Parathyroid adenoma (tissue), 2 donors: ENCODE measurements at regions not wholly inside any gene's neighbourhood (a gene's known extent, or its start where the extent isn't known, plus 50 kb on each side); places are given as distances from the start of the nearest gene placed in this dataset.

Source experiments
- H2AFZ ChIP-seq: fragments of 300-600 bp; sonication (generic); one replicate; pipeline ENCODE4 v1.7.0; 2017; ENCODE audit warnings: antibody characterized with exemption, mild to moderate bottlenecking
- H3K27ac ChIP-seq: fragments of 300-600 bp; sonication (generic); one replicate; pipeline ENCODE4 v1.7.0; 2017
- H3K27me3 ChIP-seq: fragments of 300-600 bp; sonication (generic); one replicate; pipeline ENCODE4 v1.7.0; 2017; ENCODE audit warnings: low read length; ENCODE audit not compliant: control insufficient read depth, insufficient read depth
- H3K36me3 ChIP-seq: fragments of 300-600 bp; sonication (generic); one replicate; pipeline ENCODE4 v1.7.0; 2017; ENCODE audit warnings: low read length; ENCODE audit not compliant: control insufficient read depth, insufficient read depth
- H3K4me1 ChIP-seq: fragments of 300-600 bp; sonication (generic); one replicate; pipeline ENCODE4 v1.7.0; 2017; ENCODE audit warnings: control low read depth
- H3K4me2 ChIP-seq: fragments of 300-600 bp; sonication (generic); one replicate; pipeline ENCODE4 v1.7.0; 2017; ENCODE audit warnings: low read length
- H3K4me3 ChIP-seq: fragments of 300-600 bp; sonication (generic); one replicate; pipeline ENCODE4 v1.7.0; 2017; ENCODE audit warnings: low read depth, low read length
- H3K79me2 ChIP-seq: fragments of 300-600 bp; sonication (generic); one replicate; pipeline ENCODE4 v1.7.0; 2017; ENCODE audit warnings: control low read depth
- H3K9ac ChIP-seq: fragments of 300-600 bp; sonication (generic); one replicate; pipeline ENCODE4 v1.7.0; 2017; ENCODE audit warnings: mild to moderate bottlenecking
- H3K9me3 ChIP-seq: fragments of 300-600 bp; sonication (generic); one replicate; pipeline ENCODE4 v1.7.0; 2017; ENCODE audit warnings: low read length; ENCODE audit not compliant: control insufficient read depth
- CTCF ChIP-seq: fragments of 300-600 bp; sonication (generic); IDR thresholded peaks from one replicate; pipeline ENCODE4 v1.7.0; 2017; ENCODE audit warnings: antibody characterized with exemption, mild to moderate bottlenecking
- donor health status: primary hyperparathyroidism.

- Histone ChIP-seq H3K9ac (no peak overlapping the region), H3K4me2 (no peak overlapping the region), H2AFZ (no peak overlapping the region), H3K79me2 (no peaks in the 10 kb centered on the region), H3K4me3 (no peak overlapping the region), H3K27me3 (no peaks in the 10 kb centered on the region), H3K4me1 (no peaks in the 10 kb centered on the region), H3K27ac (no peak overlapping the region), H3K36me3 (no peaks in the 10 kb centered on the region), H3K9me3 (no peaks in the 10 kb centered on the region)
- no peak for TF ChIP-seq CTCF
These were observed 342.0 kb upstream of the PDZRN3 start for GRCh38 chr3:73966733-73967132.

GRCh38 chr3:73964818-73965217, 340.1 kb upstream of the PDZRN3 start:
- Histone ChIP-seq H3K27ac (no peak overlapping the region), H3K36me3 (no peaks in the 10 kb centered on the region), H2AFZ (no peak overlapping the region), H3K4me2 (no peak overlapping the region), H3K4me1 (no peaks in the 10 kb centered on the region), H3K79me2 (no peaks in the 10 kb centered on the region), H3K4me3 (no peak overlapping the region), H3K9me3 (no peaks in the 10 kb centered on the region), H3K27me3 (no peaks in the 10 kb centered on the region), H3K9ac (no peak overlapping the region)
- TF ChIP-seq CTCF: no peak

DNA sequence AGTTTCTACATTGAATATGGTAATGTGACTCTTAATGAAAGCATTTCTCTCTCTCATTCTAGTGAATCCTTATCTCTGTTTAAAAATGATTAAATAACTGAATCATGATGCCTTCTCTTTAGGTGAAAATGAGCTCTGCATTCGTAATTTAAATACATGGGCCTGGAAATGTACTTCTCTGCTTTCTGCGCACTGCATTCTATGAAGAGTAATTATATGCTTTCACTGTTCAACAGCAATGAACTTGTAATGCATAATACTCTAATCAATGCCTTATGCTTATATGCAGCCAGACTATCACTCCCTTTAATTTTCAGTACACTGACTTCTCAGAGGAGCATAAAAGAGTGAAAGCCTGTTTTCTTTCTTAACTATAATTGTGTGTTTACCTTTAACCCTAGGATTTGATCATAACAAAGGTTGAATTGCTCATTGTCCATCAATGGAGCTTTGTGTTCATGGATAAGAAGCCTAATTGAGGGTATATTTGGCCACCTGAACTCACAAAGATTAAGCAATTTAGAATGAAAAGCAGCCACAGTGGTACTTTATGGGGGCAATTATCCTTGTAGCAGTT, 330.8 kb upstream of the PDZRN3 start:
- H3K4me1 ChIP-seq: no peaks in the 10 kb centered on the region
- no peak overlapping the region for H2AFZ ChIP-seq
- no peak for TF ChIP-seq CTCF
- no peak overlapping the region for H3K9ac ChIP-seq
- H3K27me3 ChIP-seq: no peaks in the 10 kb centered on the region
- no peak overlapping the region for H3K4me3 ChIP-seq
- no peaks in the 10 kb centered on the region for H3K9me3 ChIP-seq
- H3K79me2 ChIP-seq: no peaks in the 10 kb centered on the region
- no peaks in the 10 kb centered on the region for H3K36me3 ChIP-seq
- H3K27ac ChIP-seq: no peak overlapping the region
- no peak overlapping the region for H3K4me2 ChIP-seq

DNA sequence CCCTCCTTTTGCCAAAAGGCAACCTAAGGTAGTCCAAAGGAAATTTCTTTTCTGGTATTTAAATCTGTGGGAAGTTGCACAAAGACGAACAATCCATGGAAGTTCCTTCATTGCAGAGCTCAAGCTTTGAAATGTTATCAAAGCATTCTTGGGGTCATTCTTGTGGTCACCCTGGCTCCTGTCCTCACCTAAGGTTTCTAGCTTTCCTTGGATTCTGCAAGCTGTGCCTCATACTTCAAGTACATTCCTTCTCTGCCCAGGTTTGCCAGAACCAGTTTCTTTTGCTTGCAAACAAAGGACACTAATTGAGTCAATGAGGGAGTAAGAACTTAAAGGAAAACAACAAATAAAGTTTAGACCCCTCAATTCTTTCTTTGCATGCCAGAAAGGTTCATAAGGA, 329.8 kb upstream of the PDZRN3 start:
- TF ChIP-seq CTCF: no peak
- Histone ChIP-seq H3K79me2 (no peaks in the 10 kb centered on the region), H3K4me3 (no peak overlapping the region), H3K27ac (no peak overlapping the region), H3K9ac (no peak overlapping the region), H3K36me3 (no peaks in the 10 kb centered on the region), H3K9me3 (no peaks in the 10 kb centered on the region), H3K4me2 (no peak overlapping the region), H3K27me3 (no peaks in the 10 kb centered on the region), H2AFZ (no peak overlapping the region), H3K4me1 (no peaks in the 10 kb centered on the region)

DNA sequence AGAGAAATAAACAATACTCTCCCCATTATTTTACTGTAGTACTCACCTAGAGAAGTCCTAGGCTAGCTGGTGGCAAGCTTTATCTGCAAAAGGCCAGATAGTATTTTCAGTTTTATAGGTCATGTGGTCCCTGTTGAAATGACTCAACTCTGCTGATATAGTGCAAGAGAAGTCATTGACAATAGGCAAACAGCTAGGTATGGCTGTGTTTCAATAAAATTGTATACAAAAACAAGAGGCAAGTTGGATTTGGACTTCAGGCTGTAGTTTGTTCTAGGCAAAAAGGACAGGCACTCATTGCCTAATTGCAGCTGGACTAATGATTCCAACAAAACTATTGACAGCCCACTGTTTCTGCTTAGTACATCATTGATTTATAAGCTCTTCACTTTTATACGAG, 328.0 kb upstream of the PDZRN3 start:
- TF ChIP-seq CTCF: no peak
- H3K4me3 ChIP-seq: no peak overlapping the region
- H3K27me3 ChIP-seq: no peaks in the 10 kb centered on the region
- H3K9me3 ChIP-seq: no peaks in the 10 kb centered on the region
- H3K36me3 ChIP-seq: no peaks in the 10 kb centered on the region
- no peak overlapping the region for H3K9ac ChIP-seq
- no peak overlapping the region for H3K27ac ChIP-seq
- no peak overlapping the region for H3K4me2 ChIP-seq
- no peaks in the 10 kb centered on the region for H3K4me1 ChIP-seq
- H3K79me2 ChIP-seq: no peaks in the 10 kb centered on the region
- no peak overlapping the region for H2AFZ ChIP-seq
